ENCODE measurements at regions not wholly inside any gene's neighbourhood (a gene's known extent, or its start where the extent isn't known, plus 50 kb on each side); places are given as distances from the start of the nearest gene placed in this dataset.

- no peak for DNase-seq
Observed at GRCh38 chr4:125440814-125441213, 126.1 kb downstream of the FAT4 start.

GRCh38 chr4:125444166-125444565 lies 129.4 kb downstream of the FAT4 start:
- DNase-seq: no peak

DNA sequence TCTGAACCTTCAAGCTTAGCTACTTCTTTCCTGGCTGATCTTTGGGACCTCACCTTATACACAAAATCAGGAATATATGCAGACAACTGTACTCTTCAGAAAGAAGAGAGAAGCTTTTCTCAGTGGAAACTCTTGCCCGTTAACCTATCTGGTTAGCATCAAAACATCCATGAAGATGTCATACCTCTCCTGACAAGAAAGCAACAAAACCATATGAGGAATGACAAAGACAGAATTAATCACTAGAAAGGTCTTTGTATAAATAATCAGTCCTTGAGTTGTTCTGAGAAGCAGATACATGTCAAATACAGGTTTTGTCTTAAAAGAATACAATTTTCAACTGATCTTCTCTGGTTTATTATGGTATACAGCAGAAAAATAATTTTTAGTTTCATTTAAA lies 130.8 kb downstream of the FAT4 start:
- DNase-seq: no peak

DNA sequence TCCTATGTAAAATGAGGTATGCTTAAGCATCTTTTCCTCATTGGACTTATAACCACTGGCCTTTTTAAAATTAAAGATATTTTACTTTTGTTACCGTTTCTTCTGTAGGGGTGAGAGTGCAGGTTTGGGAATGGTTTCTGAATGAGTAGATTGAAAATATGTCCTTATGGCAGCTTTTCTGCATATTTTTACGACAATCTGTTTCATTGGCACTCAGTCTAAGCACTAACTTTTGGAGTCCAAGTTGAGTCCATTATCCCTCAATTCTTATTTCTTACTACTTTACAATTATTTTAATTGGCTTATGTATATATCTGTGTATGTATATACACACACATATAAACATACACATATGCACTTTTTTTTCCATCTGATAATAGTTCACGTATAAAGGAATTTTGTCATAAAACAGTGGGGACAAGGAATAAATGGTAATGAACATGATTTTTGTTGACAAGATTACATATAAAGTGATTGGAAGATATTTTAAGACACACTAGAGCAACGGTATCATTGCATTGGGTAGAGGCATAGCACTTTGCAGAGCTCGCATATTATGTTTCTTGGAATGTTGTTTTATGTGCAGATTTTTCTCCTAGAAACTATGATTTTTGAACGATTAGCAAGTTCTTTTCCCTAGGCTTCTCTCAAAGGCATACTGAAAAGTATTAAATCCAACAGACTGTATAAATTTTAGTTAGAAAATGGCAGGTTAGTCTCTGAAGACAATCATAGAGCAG lies 133.0 kb downstream of the FAT4 start:
- DNase-seq: no peak

DNA sequence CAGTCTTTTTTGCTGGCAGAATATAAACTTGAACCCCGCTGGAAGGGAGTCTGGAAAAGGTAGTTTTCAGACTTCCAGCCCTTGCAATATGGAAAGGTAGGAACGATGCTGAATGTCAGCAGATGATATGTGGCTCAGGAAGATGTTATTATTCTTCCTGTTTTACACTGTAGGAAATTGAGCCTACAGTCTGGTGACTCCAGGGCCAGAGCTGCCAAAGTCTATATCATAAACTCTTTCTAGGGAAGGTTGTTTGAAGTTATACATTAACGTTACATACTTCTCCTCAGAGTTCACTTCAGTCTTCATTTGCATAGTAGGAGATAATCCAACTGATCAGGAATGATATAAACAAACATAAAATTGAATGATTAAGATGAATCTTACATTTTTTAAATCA lies 141.3 kb downstream of the FAT4 start:
- DNase-seq: no peak

DNA sequence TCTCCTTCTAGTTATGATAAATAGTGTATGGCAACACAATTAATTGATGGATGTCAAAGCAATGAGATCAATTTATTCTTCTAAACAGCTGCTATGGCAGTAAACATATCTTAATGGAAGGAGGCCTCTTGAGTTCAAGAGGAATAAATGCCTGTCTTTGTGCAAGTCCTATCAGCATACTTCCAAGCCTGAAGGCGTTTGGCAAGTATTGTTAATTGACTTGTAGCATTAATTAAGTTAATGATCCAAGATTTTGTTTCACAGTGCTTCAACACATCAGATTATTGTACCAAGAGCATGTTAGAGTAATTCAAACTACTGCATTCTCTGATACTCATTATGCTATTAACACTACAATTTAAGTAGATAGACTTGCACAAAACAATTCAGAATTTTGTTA lies 144.8 kb downstream of the FAT4 start:
- DNase-seq: no peak

- DNase-seq: no peak
Observed at GRCh38 chr4:125461676-125462363, 147.1 kb downstream of the FAT4 start.

GRCh38 chr4:125464146-125464545 lies 149.4 kb downstream of the FAT4 start:
- no peak for DNase-seq

- DNase-seq: no peak
Observed at GRCh38 chr4:125481334-125482045, 166.7 kb downstream of the FAT4 start.

GRCh38 chr4:125482822-125483221 lies 168.1 kb downstream of the FAT4 start:
- DNase-seq: no peak

GRCh38 chr4:125483278-125483677 lies 168.5 kb downstream of the FAT4 start:
- no peak for DNase-seq

- no peak for DNase-seq
Observed at GRCh38 chr4:125484912-125485311, 170.2 kb downstream of the FAT4 start.

DNA sequence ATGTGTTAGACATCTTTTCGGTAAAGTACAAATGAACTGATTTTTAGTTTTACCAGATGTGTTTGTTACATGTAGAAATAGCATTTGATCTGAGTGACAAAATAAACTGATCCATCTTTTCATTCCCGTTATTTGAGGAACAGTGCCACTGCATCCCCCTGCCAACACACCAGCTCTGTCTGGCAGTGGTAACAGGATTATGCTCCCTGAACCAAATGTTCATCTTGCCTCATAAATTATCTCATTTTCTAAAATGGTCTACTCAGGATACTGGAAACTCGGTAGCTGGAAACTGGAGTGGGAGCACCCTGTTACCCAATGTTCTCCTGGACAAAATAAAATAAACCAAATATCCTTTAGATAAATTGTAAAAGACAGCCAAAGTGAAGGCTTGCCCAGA lies 171.6 kb downstream of the FAT4 start:
- DNase-seq: no peak

- DNase-seq: no peak
Observed at GRCh38 chr4:125489952-125490690, 175.4 kb downstream of the FAT4 start.

DNA sequence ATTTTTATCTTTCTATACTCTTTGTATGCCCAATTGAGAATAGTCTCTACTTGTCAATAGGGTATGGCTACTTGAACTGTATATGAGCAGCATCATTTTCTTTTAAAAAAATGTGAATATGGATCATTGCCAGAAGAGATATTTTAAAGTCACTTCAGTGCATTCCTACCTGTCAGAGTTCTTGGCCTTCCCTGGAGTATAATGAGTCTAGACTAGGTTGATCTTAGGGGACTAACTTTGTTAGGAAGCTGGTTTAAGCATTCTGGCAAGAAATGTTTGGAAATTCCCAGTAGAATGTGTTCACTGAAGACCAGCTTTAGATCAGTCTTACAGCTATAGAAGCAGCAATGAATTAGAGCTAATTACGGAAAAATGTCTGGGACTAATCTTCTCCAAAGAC lies 178.2 kb downstream of the FAT4 start:
- DNase-seq: no peak

DNA sequence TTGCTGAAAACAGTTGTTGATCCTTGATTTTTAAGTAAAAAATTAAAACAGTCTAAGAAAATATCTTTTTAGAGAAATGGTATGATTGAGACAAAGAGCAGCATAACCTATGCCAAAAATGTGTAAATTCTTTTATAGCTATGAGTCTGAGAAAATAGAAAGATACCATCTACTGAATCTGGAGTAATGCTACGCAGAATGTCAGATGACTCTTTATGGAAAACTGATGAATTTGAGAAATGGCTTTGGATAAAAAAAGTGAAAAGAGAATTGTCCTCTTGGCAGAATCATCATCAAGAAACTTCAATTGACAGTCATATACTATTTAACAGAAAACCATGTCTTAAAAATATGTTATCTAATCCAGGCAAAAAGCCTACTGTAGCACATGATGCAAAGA lies 183.1 kb downstream of the FAT4 start:
- no peak for DNase-seq

DNA sequence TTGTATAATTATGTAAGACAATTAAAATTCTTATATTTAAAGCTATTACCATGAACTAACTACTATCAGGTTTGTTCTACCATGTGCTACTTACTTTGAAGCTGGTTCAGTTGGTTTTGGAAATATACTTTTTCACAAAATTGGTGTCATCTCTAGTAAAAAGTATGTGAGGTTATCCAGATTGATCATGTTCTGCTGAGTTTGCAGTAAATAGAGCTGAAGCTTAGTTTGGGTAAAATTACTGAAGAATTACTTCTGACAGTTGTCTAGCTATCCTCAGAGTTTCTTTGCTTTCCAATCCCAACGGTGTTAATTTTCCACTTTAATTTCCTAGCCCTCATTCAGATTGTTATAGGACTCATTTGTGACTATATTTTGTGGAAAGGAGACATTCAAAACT lies 184.2 kb downstream of the FAT4 start:
- DNase-seq: no peak

DNA sequence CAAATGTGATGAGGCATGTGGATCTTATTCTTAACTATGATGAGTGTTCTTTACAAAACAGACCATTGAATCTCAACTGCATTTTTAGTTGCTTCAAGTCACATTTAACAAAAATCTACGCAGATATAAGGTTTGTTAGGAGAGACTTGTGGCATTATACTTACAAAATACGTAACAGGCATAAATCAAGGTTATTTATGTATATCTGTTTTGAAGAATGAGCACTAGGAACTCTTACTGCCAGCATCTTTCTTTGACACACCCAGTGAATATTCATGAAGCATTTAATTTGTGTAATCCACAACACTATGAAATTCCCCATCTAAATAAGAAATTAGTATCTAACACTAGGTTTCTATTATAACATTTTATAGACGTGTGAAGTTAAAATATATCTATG lies 186.3 kb downstream of the FAT4 start:
- no peak for DNase-seq

DNA sequence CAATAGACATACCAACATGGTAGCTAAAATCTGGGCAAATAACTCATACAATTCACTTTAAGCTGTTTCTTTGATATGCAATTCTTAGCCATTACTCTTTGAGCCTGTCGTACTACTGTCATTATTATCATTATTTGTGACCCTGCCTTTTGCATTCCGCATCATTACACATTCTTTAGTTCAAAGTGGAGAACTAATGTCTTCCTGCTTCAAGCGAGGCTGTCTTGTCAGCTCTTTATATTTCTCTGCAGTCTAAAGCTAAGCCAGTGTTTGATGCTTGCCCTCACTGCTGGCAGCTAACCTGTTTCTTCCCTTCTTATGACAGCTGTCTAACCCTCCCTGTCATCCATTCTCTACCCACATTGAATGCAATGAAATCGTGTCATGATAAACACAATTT lies 186.8 kb downstream of the FAT4 start:
- no peak for DNase-seq

DNA sequence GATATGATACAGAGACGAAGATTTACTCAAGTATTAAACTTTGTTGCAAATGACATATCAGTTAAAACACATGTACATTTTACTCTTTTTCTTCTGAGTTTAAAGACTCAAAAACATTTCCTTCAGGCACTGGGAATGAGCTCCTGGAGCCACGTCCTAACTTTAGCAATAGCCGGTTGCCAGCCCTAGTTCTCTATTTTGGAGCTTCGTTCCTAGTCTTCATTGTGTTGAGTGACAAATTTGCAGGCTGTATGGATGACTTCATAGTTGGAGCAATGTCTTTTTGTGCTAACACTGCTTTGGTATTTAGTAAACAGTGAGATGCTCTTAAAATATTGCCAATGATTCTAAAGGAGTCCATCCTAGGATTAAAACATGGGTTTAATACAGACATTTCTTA lies 190.9 kb downstream of the FAT4 start:
- DNase-seq: no peak

DNA sequence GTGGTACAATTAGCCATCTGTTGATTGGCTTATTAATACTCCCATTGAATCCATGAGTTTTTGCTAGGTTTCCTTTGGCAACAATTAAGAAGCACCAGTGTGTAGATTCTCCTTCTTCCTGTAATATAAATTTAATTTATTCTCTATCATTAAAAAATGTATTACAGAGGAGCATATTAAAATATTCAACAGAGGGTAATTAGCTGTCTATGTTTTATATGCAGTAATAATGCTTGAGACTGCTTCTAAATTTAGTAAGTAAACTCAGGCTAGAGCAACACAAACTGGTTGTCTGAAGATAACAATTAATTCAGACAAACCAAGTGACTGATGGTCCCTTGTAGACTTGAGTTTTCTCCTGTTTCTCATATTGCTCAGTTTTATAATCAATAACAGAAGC lies 192.4 kb downstream of the FAT4 start:
- DNase-seq: no peak

DNA sequence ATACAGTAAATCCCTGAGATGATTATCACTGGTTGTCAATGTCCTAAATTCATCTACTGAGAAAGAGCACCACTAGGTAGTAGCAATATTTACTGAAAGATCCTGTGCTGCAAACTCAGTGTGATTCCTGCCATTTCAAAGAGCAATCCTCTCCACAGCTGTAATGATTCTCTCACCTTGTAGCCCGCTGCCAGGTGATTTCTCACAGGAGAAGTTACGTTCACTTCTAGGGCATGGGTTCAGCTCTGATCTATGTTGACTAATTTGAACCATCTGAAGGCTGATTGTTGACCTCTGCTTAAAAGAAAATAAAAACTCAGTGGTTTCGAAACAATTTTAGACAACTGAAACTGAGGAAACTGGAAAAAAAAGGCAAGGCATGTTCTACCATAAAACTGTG lies 197.0 kb downstream of the FAT4 start:
- DNase-seq: no peak

DNA sequence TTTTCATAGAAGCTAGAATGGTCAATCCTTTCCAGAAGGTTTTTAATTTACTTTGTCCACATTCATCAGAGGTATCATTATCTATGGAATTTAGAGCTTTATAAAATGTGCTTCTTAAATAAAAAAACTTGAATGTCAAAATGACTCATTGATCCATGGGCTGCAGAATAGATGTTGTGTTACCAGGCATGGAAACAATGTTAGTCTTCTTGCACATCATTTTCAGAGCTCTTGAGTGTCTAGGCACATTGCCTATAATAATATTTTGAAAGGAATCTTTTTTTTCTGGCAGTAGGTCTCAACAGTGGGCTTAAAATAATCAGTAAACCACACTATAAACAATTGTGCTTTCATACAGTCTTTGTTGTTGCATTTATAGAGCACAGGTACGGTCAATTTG lies 200.3 kb downstream of the FAT4 start:
- no peak for DNase-seq

GRCh38 chr4:125517831-125518230 lies 203.1 kb downstream of the FAT4 start:
- no peak for DNase-seq
